Left ventricle myocardium superior (tissue), 1 donor: ENCODE measurements at regions not wholly inside any gene's neighbourhood (a gene's known extent, or its start where the extent isn't known, plus 50 kb on each side); places are given as distances from the start of the nearest gene placed in this dataset.

Experiments
- ATAC-seq: fragments of 200-7000 bp; cut with Tn5 transposase; one replicate; pipeline ENCODE4 v1.9.1; 2020; ENCODE audit warnings: mild to moderate bottlenecking, moderate library complexity
- DNase-seq: peaks from one replicate; pipeline ENCODE4 v3.0.0-alpha.2; 2020
- intact Hi-C: fragments of 100-400 bp; cut with micrococcal nuclease; formaldehyde crosslinking; loops from one replicate; pipeline ENCODE4 v1.11.0; 2022
- donor health status: DM: no; HTN: yes; CAD: no; lungs with severe emphysema.

DNA sequence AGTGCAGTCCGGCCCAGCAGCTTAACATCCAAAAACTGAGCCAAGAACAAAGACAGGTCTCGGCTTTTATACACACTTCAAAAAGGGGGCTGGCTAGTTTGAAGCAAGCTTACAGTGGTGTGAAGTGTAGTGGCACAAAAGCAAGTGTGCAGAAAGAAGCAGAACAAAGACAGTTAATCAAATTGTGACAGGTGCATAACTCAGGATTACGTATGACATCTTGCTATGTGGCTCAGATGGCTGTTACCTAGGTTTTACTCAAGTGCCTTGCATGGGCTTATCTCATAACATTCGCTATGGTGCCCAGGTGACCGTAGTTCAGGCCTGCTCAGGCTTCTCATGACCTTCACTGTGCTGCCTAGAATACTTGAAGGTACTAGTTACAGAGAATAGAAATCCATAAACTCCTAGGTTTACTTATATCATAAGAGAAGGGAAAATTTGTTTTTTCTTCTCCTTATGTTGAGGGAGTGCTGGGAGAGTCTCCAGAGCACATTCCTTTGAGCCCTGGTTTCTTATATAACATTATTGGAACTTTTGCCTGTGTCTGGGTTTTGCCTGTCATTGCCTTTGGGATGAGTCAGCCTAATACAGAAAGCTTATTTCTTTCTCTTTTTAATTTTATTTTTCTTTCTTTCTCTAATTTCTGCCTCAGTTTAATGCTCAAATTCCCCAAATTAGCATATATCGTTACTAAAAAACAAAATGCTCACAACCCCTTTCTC is 1629.1 kb upstream of the PCDH20 start:
- ATAC-seq (no peak), DNase-seq (no peak)
- intact Hi-C loops, result no loop called here

DNA sequence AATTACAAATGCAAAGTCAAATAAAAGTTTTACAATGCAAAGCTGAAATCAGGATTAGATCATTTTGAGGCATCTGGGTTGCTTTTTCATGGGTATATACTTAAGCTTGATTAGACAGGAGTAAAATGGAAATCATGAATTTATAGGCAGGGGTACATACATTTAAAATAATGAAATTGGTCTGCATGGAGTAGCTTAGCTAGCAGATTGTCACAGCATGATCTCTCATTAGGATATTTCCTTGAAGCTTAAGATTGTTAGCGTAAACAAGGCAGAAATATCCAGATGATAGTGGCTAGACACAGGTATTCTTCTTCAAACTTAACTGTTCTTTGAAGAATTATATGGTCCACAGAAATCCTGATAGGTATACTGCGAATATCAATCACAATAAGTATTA is 1627.0 kb upstream of the PCDH20 start:
- ATAC-seq (no peak), DNase-seq (no peak)
- intact Hi-C loops, result no loop called here

DNA sequence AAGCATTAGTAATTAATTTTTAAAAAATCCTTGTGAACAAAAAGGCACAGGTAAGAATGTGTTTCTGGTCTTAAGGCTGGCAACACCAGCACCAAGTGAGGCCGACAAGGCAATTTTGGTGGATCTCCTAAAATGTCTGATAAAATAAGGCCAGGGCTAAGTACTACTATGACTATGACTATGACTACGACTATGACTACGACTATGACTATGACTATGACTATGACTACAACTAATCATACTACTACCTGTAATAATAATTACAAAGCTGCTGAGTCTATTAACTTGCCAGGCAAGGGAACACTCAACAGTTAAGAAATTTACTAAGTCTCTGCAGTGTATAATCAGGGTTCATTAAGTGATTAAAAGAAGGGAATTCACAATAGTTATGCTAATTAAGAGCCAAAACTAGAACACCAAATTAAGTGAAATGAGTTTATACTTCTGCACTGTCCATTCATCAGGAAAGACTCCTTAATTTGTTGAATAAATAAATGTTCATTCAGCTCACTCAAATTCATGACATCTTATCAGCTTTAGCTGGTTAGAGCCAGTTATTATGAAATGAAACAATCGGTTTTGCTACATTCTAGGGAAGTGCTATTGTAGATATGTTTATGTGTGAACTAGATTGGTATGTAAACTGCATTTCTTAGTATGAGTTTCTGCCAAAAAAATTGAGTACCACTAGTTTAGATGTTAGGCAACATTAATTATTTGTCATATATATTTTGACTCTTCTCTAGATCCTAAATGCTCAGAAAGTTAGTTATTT is 1626.2 kb upstream of the PCDH20 start:
- no peak for ATAC-seq
- intact Hi-C loops, result no loop called here
- DNase-seq, result no peak

DNA sequence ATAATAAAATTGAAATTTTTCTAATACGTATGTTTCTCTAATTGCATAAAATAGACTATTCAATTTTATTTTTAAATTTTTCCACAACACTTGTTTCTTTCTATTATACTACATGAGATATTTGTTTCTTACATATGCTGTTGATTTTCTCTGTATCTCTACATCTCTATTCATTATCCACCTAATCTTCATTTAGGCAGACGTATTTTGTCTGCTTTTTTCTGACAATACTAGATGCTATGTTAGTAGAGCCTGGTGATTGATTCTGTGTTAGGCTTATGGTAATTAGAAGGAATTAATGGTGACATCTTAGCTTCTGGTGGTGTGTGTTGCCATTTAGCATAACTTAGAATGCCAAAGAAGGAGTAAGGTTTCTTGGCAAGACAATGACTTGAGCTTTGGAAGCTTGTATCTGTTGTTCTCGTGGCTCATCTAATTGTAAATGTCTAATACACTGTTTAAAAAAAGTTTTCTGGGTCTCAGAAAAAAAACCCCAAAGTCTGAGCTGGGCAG is 1610.7 kb upstream of the PCDH20 start:
- ATAC-seq (no peak), DNase-seq (no peak)
- intact Hi-C loops, result no loop called here

DNA sequence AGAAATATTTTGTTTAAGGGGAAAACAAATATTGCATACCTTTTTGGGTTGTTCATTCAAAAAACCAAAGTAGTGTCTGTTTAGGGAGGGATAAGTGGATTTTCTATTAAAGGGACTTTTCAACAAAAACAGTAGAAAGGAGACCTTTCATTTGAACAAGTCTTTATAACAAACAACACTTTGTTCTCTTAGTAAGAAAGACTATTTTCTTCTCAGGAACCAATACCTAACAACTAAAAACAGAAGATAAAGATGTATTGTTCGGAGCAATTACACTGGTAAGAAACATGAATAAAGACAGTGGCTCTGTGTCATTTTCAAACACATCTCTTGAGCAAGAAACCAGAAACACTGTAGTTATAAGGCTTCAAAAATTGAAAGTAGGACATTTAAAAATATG is 1610.1 kb upstream of the PCDH20 start:
- intact Hi-C loops, result no loop called here
- ATAC-seq (no peak), DNase-seq (no peak)

DNA sequence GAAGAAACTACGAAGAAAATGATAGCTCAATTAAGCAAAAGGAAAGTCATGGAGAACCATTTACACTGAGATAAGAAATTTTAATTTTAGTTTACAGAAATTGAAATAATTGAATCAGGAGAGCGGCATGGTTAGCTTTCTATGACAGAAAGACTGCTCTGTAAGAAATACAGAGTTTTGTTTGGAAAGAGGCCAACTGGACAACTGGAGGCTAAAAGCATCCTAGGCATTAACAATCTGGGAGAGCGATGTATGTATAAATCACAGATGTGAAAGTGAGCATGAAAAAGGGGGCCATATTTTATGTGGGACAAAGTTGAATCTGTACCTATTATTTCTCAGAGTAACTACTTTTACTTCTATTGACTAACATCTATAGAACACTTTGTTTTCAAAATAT is 1608.8 kb upstream of the PCDH20 start:
- ATAC-seq (no peak), DNase-seq (no peak)
- intact Hi-C loops, result no loop called here

DNA sequence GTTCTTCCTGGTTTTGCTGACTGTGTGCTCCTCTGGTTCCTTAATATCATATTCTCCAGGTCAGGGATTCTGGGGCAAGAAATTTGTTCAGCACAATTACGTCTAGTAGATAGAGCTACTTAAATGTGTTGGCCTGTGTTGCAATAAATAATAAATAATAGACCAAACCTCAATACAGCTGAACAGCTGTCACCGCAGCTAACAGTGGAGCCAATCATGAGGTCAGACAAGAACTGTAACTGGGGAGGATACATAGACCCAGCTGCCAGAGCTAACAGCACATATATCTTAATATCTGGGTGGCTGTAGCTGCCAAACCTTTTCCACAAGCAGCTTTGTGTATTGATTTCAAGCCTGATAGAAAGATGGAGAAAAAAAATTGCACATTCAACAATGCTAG is 1596.3 kb upstream of the PCDH20 start:
- DNase-seq, result no peak
- intact Hi-C loops, result no loop called here
- no peak for ATAC-seq

DNA sequence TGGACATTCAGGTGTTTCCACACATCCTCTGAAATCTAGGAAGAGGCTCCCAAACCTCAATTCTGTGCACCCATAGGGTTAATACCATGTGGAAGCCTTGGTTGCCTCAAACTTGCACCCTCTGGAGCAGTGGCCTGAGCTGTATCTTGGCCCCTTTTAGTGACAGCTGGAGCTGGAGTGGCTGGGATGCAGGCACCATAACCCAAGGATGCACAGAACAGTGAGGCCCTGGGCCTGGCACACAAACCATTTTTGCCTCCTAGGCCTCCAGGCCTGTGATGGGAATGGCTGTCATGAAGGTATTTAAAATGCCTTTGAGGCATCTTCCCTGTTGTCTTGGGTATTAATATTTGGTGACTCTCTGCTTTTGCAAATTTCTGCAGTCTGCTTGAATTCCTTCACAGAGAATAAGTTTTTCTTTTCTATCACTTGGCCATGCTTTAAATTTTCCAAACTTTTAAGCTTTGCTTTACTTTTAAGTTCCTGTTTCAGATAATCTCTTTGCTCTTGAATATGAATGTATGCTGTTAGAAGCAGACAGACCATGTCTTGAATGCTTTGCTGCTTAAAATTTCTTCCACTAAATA is 1594.5 kb upstream of the PCDH20 start:
- intact Hi-C loops, result no loop called here
- DNase-seq (no peak), ATAC-seq (no peak)

DNA sequence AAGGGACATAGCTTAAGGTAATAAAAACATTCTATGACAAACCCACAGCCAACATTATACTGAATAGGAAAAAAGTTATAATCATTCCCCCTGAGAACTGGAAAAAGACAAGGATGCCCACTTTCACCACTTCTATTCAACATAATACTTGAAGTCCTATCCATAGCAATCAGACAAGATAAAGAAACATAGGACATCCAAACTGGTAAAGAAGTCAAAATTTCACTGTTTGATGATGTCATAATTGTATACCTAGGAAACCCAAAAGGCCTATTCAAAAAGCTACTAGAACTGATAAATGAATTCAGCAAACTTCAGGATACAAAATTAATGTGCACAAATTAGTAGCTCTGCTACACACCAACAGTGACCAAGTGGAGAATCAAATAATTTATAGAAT is 1590.0 kb upstream of the PCDH20 start:
- no peak for DNase-seq
- ATAC-seq, result no peak
- intact Hi-C loops, result no loop called here

DNA sequence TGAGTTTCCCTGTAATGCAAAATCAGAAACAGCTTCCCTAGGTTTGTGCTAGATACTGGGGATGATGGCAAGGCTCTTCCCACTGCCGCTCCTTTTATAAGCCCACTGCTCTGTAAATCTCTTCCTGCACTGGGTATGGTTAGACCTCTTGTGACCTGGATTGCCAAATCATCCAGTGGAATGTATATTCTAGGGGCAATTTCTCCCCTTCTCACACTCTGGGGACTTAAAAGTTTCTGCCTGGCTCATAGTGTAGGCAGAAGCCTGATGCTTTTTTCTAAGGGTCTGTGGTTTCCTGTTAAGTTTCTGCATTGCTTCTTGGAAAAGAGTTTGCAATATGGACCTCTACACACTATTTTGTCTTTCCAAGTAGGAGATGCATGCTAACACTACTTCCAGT is 1582.0 kb upstream of the PCDH20 start:
- intact Hi-C loops, result no loop called here
- ATAC-seq (no peak), DNase-seq (no peak)

DNA sequence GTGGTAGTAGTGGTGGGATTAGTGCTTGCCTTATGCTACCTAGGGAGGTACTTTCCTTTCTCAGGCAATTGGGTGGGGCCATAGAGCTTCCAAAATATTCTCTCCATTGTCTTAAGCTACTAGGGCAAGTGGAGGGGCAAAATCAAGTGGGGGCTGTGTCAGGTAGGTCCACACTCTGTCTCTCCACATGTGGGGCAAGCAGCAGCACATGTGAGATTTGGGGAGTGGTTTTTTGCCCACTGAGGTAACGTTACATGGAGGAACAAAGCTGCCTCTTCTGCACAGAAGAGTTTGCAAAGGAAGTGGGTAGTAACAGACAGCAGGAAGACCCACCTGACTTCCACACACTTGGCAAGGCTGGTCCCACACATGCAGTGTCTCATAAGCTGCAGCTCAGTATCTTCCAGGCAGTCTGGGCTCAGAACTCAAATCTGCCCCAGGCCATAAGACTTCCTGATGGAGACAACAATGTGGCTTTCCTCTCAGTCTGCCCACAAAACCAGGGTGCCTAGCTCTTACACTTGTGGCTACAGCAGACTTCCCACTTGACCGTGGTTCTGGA is 1581.5 kb upstream of the PCDH20 start:
- DNase-seq, result no peak
- no peak for ATAC-seq
- intact Hi-C loops, result no loop called here

DNA sequence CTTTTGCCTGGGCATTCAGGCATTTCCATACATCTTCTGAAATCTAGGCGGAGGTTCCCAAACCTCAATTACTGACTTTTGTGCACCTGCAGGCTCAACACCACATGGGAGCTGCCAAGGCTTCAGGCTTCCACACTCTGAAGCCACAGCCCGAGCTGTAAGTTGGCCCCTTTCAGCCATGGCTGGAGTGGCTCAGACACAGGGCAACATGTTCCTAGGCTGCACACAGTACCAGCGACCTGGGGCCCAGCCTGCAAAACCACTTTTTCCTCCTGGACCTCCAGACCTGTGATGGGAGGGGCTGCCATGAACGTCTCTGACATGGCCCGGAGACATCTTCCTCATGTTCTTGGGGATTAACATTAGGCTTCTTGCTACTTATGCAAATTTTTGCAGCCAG is 1558.2 kb upstream of the PCDH20 start:
- DNase-seq (no peak), ATAC-seq (no peak)
- intact Hi-C loops, result no loop called here

DNA sequence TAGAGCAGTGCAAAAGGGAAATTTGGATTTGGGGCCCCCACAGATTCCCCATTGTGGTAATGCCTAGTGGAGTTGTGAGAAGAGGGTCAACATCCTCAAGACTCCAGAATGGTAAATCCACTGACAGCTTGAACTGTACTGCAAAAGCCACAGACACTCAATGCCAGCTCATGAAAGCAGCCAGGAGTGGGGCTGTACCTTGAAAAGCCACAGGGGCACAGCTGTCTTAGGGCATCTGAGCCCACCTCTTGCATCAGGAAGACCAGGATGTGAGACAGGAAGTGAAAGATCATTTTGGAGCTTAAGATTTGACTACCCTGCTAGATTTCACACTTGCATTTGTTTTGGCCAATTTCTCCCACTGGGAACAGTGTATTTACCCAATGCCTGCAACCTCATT is 1548.9 kb upstream of the PCDH20 start:
- intact Hi-C loops, result no loop called here
- DNase-seq (no peak), ATAC-seq (no peak)

DNA sequence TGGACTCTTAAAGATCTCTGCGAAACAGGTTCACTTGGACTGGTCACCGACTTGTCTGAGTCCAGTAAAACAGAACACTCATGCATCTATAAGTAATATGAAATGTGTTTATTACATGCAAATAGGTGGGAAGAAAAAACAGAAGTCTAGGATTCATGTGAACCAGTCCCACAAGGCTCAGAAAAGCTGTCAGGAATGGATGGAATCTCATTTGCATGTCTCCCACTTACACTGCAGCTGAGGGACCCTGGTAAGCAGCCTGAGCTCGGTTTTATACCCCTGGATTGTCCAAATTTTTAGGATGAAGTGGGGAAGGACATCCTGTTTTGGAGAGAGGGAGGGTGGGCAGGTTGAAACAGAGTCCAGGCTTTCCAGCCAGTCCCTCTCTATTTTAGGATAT is 1545.1 kb upstream of the PCDH20 start:
- DNase-seq (no peak), ATAC-seq (no peak)
- intact Hi-C loops, result no loop called here

DNA sequence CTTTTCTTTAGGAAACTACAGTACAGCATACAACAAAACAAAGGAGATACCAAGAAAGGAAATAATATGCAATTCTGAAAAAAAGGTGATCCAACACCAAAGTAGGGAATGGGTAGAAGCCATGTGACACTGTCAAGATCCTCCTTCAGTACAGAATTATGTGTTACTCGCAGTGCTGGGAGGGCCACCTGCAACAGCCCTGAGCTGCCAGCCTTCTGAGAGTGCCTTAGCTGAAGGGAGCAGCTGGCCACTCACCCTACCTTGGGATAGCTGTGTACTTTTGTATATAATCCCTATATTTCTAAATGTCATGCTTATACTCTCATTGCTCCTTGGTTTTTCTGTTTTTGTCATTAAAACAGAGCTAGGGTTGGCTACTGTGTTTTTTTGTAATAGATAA is 1518.2 kb upstream of the PCDH20 start:
- DNase-seq, result no peak
- intact Hi-C loops, result no loop called here
- ATAC-seq, result no peak

DNA sequence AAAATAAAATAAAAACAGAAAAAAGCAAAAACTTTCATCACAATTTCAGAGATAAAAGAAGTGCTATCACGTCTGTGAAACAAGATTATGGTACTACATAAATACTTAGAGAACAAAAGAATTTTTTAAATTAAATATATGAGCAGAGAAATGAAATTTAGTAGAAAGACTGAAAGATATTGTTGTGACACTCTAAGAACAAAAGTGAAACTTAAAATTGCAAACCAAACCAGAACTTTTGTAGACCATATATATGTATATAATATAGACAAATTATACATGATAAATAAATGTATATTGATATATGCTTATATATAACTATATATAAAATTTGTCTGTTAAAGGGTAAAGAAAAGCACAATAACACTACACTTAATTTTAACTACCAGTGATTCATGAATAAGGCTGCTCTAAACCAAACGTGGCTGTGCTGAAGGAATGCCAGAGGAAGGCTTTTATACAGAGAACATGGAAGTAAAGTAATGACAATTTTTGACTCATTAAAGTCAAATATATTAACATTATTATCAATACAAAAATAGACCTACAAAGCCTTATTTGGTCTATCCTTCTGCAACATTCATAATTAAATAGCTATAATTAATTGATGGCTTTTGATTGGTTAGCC is 1516.7 kb upstream of the PCDH20 start:
- ATAC-seq, result no peak
- no peak for DNase-seq
- intact Hi-C loops, result no loop called here

DNA sequence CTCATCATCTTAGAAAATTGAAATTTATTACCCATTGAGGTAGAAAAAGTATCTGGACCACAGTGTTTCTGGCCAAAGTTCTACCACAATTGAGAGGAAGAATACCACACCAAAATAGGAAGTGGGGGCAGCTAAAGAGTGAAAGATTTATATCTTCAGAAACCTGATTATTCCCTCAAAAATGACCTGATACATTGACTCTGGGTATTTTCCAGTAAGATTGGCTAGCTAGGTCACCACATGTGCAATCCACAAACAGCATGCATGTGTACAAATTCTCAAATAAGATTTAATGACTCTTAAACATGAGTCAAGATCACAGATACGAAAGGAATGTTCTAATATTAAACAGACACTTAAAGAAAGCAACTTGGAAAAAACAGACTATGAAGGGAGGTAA is 1516.2 kb upstream of the PCDH20 start:
- ATAC-seq, result no peak
- no peak for DNase-seq
- intact Hi-C loops, result no loop called here

DNA sequence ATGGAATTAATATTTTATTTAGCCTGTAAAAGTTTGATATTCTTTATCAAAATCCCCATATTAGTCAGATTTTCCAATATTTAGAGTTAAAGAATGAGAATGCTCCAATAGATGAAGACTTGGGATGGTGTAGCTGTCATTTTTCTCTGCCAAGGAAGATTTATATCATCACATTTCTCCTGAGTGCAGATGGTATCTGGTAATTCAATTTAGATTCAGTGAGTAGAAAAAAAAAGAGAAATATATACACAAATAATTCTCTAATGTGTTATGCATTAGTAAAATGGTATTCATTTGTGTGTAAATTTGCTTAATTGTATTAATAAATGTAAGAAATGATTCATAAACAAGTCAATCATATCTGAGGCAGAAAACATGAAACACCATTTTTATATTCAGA is 1508.7 kb upstream of the PCDH20 start:
- intact Hi-C loops, result no loop called here
- DNase-seq, result no peak
- no peak for ATAC-seq

DNA sequence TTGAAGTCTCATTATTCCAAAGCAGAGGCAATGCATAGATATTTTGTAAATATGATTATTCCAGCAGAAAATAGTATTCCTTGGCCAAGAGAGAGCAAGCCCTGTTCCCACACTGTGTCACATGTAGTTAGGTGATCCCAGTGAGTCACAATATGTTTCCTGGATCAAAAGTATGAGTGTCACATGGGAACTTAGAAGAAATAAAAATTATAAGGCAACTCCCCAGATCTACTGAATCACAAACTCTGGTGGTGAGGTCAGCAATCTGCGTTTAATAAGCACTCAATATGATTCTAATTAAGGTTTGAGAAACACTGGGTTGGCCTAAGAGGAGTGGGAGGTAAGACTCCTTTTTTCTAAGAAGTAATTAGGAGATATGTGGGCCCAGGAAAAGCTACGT is 1504.5 kb upstream of the PCDH20 start:
- no peak for ATAC-seq
- intact Hi-C loops, result no loop called here
- no peak for DNase-seq

DNA sequence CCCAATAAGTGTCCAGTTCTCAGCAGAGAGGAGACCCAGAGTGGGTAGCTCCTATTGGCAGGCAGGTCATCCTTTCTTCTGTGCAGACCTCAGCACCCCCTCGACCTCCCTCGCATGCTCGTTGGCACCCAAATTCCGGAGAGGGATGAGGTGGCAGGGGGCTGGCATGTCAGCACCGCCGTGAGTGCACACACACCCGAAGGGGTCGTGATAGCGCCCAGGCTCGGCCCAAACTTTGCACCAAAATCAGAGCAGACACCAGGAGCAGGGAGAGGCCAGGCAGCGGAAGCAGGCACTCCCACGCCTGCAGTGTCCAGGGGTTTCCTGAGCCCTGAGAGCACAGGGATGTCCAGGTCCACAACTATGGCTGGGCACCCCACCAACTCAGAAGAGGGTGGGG is 1503.8 kb upstream of the PCDH20 start:
- ATAC-seq, result no peak
- no peak for DNase-seq
- intact Hi-C loops, result no loop called here
